HEK293 (cell line): ENCODE measurements at regions not wholly inside any gene's neighbourhood (a gene's known extent, or its start where the extent isn't known, plus 50 kb on each side); places are given as distances from the start of the nearest gene placed in this dataset.

ENCODE experiments used
- CTCF ChIA-PET: fragments of 350-600 bp; formaldehyde crosslinking; extraction: SDS; loops from one replicate; lab custom pipeline; 2021; ENCODE audit warnings: antibody characterized with exemption; lab: Yijun Ruan, JAX
- POLR2A ChIA-PET: fragments of 300-600 bp; formaldehyde crosslinking; extraction: SDS; loops from one replicate; lab custom pipeline; 2020; ENCODE audit warnings: antibody characterized with exemption, inconsistent platforms; lab: Yijun Ruan, JAX
- H3K27ac ChIP-seq: fragments of 200-500 bp; sonication (Bioruptor generic); 2 replicates; pipeline ENCODE4 v1.5.1; 2014; ENCODE audit warnings: low read depth, low read length, control low read depth, inconsistent platforms; ENCODE audit errors: extremely low read depth
- H3K36me3 ChIP-seq, 2 experiments: fragments of 200-500 bp in 1 of 2; sonication (Bioruptor generic) in 1 of 2; 1 replicate in 1 of 2; 2 replicates in 1 of 2; pipeline ENCODE4 v1.5.1; 2014 to 2017; ENCODE audit warnings: inconsistent platforms in 2 of 2, low read length in 2 of 2; ENCODE audit not compliant: control insufficient read depth in 2 of 2, insufficient read depth in 1 of 2
- H3K4me1 ChIP-seq: fragments of 200-500 bp; sonication (Bioruptor generic); 2 replicates; pipeline ENCODE4 v1.5.1; 2014; ENCODE audit warnings: mild to moderate bottlenecking, low read length, inconsistent platforms; ENCODE audit not compliant: control insufficient read depth, insufficient read depth
- H3K4me3 ChIP-seq: 2 replicates; pipeline ENCODE4 v1.5.1; 2011; ENCODE audit warnings: low read depth, mild to moderate bottlenecking, control low read depth, low read length, moderate library complexity
- H3K9me3 ChIP-seq: fragments of 200-500 bp; sonication (Bioruptor generic); 2 replicates; pipeline ENCODE4 v1.5.1; 2014; ENCODE audit warnings: low read depth, low read length, inconsistent platforms; ENCODE audit not compliant: control insufficient read depth, insufficient read depth
- BCL11A ChIP-seq: fragments of 450-650 bp; formaldehyde crosslinking; IDR thresholded peaks from 2 replicates; pipeline ENCODE4 v1.5.1; 2016; ENCODE audit warnings: low read depth, missing biosample characterization, missing genetic modification characterization
- FEZF1 ChIP-seq: fragments of 450-650 bp; formaldehyde crosslinking; IDR thresholded peaks from 2 replicates; pipeline ENCODE4 v1.5.1; 2016; ENCODE audit warnings: missing biosample characterization, missing genetic modification characterization
- INSM2 ChIP-seq: fragments of 450-650 bp; formaldehyde crosslinking; IDR thresholded peaks from 2 replicates; pipeline ENCODE4 v1.5.1; 2016; ENCODE audit warnings: missing biosample characterization, missing genetic modification characterization
- KLF1 ChIP-seq: fragments of 450-650 bp; formaldehyde crosslinking; IDR thresholded peaks from 2 replicates; pipeline ENCODE4 v1.5.1; 2016; ENCODE audit warnings: missing biosample characterization, missing genetic modification characterization
- SALL2 ChIP-seq: fragments of 450-650 bp; formaldehyde crosslinking; IDR thresholded peaks from 2 replicates; pipeline ENCODE4 v1.5.0; 2017; ENCODE audit warnings: missing biosample characterization, mild to moderate bottlenecking, missing genetic modification characterization, borderline replicate concordance
- SCRT1 ChIP-seq: fragments of 450-650 bp; formaldehyde crosslinking; IDR thresholded peaks from 2 replicates; pipeline ENCODE4 v1.5.1; 2016; ENCODE audit warnings: missing biosample characterization, missing genetic modification characterization, borderline replicate concordance
- SETDB1 ChIP-seq: IDR thresholded peaks from one replicate; pipeline ENCODE4 v1.6.1; 2017; ENCODE audit warnings: mild to moderate bottlenecking, low read length, moderate library complexity, mixed read lengths; ENCODE audit not compliant: insufficient read length
- SP3 ChIP-seq: fragments of 450-650 bp; formaldehyde crosslinking; IDR thresholded peaks from 2 replicates; pipeline ENCODE4 v1.5.1; 2016; ENCODE audit warnings: missing biosample characterization, missing genetic modification characterization
- YY2 ChIP-seq: fragments of 450-650 bp; formaldehyde crosslinking; IDR thresholded peaks from 2 replicates; pipeline ENCODE4 v1.5.1; 2016; ENCODE audit warnings: missing biosample characterization, missing genetic modification characterization
- ZNF214 ChIP-seq: fragments of 450-650 bp; formaldehyde crosslinking; IDR thresholded peaks from 2 replicates; pipeline ENCODE4 v1.5.1; 2017; ENCODE audit warnings: missing biosample characterization, mild to moderate bottlenecking, missing genetic modification characterization, borderline replicate concordance
- ZNF223 ChIP-seq: fragments of 450-650 bp; formaldehyde crosslinking; IDR thresholded peaks from 2 replicates; pipeline ENCODE4 v1.5.1; 2016; ENCODE audit warnings: missing biosample characterization, missing genetic modification characterization
- ZNF24 ChIP-seq: fragments of 450-650 bp; formaldehyde crosslinking; IDR thresholded peaks from 2 replicates; pipeline ENCODE4 v1.5.1; 2016; ENCODE audit warnings: missing biosample characterization, missing genetic modification characterization
- ZNF280D ChIP-seq: fragments of 450-650 bp; formaldehyde crosslinking; IDR thresholded peaks from 2 replicates; pipeline ENCODE4 v1.5.1; 2016; ENCODE audit warnings: missing biosample characterization, missing genetic modification characterization
- ZNF433 ChIP-seq: fragments of 450-650 bp; formaldehyde crosslinking; IDR thresholded peaks from 2 replicates; pipeline ENCODE4 v1.5.1; 2016; ENCODE audit warnings: missing biosample characterization, missing genetic modification characterization, low read depth
- ZNF529 ChIP-seq: fragments of 450-650 bp; formaldehyde crosslinking; IDR thresholded peaks from 2 replicates; pipeline ENCODE4 v1.5.1; 2017; ENCODE audit warnings: missing genetic modification characterization, missing biosample characterization; ENCODE audit not compliant: insufficient replicate concordance
- ZNF596 ChIP-seq: fragments of 450-650 bp; IDR thresholded peaks from 2 replicates; pipeline ENCODE4 v1.5.0; 2018; ENCODE audit warnings: missing biosample characterization, mild to moderate bottlenecking, missing genetic modification characterization, moderate library complexity
- ZNF785 ChIP-seq: fragments of 450-650 bp; formaldehyde crosslinking; IDR thresholded peaks from 2 replicates; pipeline ENCODE4 v1.5.1; 2016; ENCODE audit warnings: missing biosample characterization, missing genetic modification characterization
- ZSCAN18 ChIP-seq: fragments of 450-650 bp; formaldehyde crosslinking; IDR thresholded peaks from 2 replicates; pipeline ENCODE4 v1.5.1; 2016; ENCODE audit warnings: missing biosample characterization, missing genetic modification characterization
- TF ChIP-seq, protein P1 (sequence below): fragments of 450-650 bp; formaldehyde crosslinking; IDR thresholded peaks from 2 replicates; pipeline ENCODE4 v1.5.0; 2017; ENCODE audit warnings: missing biosample characterization, missing genetic modification characterization, borderline replicate concordance
- TF ChIP-seq, protein P2 (sequence below): fragments of 450-650 bp; formaldehyde crosslinking; optimal IDR thresholded peaks from 2 replicates; pipeline ENCODE3; 2016; ENCODE audit warnings: missing biosample characterization, mild to moderate bottlenecking, missing genetic modification characterization
- TF ChIP-seq, protein P3 (sequence below): fragments of 450-650 bp; formaldehyde crosslinking; IDR thresholded peaks from 2 replicates; pipeline ENCODE4 v1.5.1; 2016; ENCODE audit warnings: missing biosample characterization, missing genetic modification characterization

DNA sequence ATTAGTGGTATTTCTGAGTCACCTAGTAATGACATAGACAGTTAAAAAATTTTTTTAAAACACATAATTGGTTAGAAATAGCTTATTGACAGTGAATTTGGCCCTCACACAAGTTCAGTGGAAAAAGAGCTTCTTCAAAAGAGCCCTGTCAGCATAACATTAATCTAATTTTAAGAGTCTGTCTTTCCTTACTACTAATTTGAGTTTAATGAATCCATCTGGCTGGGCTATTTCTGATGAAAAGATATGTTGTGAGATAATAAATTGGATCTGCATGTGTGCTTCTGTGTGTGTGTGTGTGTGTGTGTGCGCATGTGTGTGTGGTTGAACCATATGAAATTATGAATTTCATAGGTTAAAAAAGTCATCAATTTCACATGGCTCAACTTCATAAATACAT lies 1045.2 kb downstream of the FLRT2 start:
- Histone ChIP-seq H3K36me3 (no peaks in the 10 kb centered on the region), H3K27ac (no peak overlapping the region), H3K4me3 (no peak overlapping the region), H3K9me3 (no peaks in the 10 kb centered on the region), H3K4me1 (no peaks in the 10 kb centered on the region)
- ChIA-PET CTCF (interaction anchor here (0.7 kb wide), 1 partner anchor 102 kb away, joined by 3 read pairs; no protein-coding TSS in a partner anchor), POLR2A (no interaction called here)
- TF ChIP-seq SETDB1 (no peak), FEZF1 (tag by site-specific recombination) (no peak), ZNF24 (no peak), ZNF280D (no peak), ZNF529 (no peak), SALL2 (tag by site-specific recombination) (no peak), ZNF214 (no peak), KLF1 (tag by site-specific recombination) (no peak), INSM2 (tag by site-specific recombination) (no peak), YY2 (tag by site-specific recombination) (no peak), SCRT1 (tag by site-specific recombination) (no peak), ZNF433 (tag by site-specific recombination) (no peak), ZNF785 (tag by site-specific recombination) (no peak), ZNF596 (tag by site-specific recombination) (no peak)
- TF ChIP-seq, protein P1, sequence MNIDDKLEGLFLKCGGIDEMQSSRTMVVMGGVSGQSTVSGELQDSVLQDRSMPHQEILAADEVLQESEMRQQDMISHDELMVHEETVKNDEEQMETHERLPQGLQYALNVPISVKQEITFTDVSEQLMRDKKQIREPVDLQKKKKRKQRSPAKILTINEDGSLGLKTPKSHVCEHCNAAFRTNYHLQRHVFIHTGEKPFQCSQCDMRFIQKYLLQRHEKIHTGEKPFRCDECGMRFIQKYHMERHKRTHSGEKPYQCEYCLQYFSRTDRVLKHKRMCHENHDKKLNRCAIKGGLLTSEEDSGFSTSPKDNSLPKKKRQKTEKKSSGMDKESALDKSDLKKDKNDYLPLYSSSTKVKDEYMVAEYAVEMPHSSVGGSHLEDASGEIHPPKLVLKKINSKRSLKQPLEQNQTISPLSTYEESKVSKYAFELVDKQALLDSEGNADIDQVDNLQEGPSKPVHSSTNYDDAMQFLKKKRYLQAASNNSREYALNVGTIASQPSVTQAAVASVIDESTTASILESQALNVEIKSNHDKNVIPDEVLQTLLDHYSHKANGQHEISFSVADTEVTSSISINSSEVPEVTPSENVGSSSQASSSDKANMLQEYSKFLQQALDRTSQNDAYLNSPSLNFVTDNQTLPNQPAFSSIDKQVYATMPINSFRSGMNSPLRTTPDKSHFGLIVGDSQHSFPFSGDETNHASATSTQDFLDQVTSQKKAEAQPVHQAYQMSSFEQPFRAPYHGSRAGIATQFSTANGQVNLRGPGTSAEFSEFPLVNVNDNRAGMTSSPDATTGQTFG (tag by site-specific recombination) = no peak
- TF ChIP-seq, protein P2, sequence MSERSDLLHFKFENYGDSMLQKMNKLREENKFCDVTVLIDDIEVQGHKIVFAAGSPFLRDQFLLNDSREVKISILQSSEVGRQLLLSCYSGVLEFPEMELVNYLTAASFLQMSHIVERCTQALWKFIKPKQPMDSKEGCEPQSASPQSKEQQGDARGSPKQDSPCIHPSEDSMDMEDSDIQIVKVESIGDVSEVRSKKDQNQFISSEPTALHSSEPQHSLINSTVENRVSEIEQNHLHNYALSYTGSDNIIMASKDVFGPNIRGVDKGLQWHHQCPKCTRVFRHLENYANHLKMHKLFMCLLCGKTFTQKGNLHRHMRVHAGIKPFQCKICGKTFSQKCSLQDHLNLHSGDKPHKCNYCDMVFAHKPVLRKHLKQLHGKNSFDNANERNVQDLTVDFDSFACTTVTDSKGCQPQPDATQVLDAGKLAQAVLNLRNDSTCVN = no peak

DNA sequence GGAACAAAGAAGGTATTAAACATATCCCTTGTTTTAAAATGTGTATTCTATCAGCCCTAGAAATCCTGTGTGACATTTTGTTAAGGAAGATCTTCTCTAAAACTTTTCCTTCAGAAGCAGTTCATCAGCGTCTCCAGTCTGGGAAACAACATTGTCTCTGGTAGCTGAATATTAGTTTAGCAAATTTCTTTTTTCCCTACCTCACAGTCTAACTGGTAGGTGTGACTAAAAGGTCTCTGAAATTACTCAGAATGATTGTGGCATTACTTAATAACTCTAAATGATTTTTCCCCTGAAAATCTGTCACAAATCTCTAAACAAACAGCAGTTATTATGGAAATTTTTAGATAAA lies 1044.8 kb downstream of the FLRT2 start:
- Histone ChIP-seq H3K27ac (no peak overlapping the region), H3K9me3 (no peaks in the 10 kb centered on the region), H3K36me3 (no peaks in the 10 kb centered on the region), H3K4me1 (no peaks in the 10 kb centered on the region), H3K4me3 (no peak overlapping the region)
- CTCF ChIA-PET = interaction anchor here (0.7 kb wide), 1 partner anchor 102 kb away, joined by 3 read pairs; no protein-coding TSS in a partner anchor
- no peak for TF ChIP-seq ZNF223 (tag by site-specific recombination)
- TF ChIP-seq, protein P3, sequence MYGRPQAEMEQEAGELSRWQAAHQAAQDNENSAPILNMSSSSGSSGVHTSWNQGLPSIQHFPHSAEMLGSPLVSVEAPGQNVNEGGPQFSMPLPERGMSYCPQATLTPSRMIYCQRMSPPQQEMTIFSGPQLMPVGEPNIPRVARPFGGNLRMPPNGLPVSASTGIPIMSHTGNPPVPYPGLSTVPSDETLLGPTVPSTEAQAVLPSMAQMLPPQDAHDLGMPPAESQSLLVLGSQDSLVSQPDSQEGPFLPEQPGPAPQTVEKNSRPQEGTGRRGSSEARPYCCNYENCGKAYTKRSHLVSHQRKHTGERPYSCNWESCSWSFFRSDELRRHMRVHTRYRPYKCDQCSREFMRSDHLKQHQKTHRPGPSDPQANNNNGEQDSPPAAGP = no peak
- no peak for TF ChIP-seq BCL11A (tag by site-specific recombination)
- no peak for TF ChIP-seq ZSCAN18 (tag by site-specific recombination)
- no peak for TF ChIP-seq SP3 (tag by site-specific recombination)
- POLR2A ChIA-PET = no interaction called here
